Esophagus (tissue), 2 donors: ENCODE measurements at regions not wholly inside any gene's neighbourhood (a gene's known extent, or its start where the extent isn't known, plus 50 kb on each side); places are given as distances from the start of the nearest gene placed in this dataset.

ENCODE experiments used
- H3K27ac ChIP-seq, 2 donors: one replicate each; pipeline ENCODE4 v1.5.1; 2013; ENCODE audit warnings: low read depth in 2 of 2, mild to moderate bottlenecking in 2 of 2, inconsistent platforms in 1 of 2, low read length in 1 of 2, moderate library complexity in 1 of 2
- H3K27me3 ChIP-seq, 2 donors: one replicate each; pipeline ENCODE4 v1.6.1; 2013; ENCODE audit warnings: low read length in 2 of 2, control low read depth in 1 of 2, mild to moderate bottlenecking in 1 of 2; ENCODE audit not compliant: insufficient read depth in 2 of 2, control insufficient read depth in 1 of 2
- H3K36me3 ChIP-seq, 2 donors: one replicate each; pipeline ENCODE4 v1.6.1; 2013; ENCODE audit warnings: low read length in 1 of 2; ENCODE audit not compliant: control insufficient read depth in 2 of 2, insufficient read depth in 2 of 2
- H3K4me1 ChIP-seq, 2 donors: one replicate each; pipeline ENCODE4 v1.6.1; 2013; ENCODE audit warnings: low read length in 1 of 2; ENCODE audit not compliant: control insufficient read depth in 2 of 2, insufficient read depth in 2 of 2
- H3K4me3 ChIP-seq, 2 donors: one replicate each; pipeline ENCODE4 v1.5.1; 2013; ENCODE audit warnings: low read length in 2 of 2, mild to moderate bottlenecking in 2 of 2, low read depth in 1 of 2, moderate library complexity in 1 of 2
- H3K9me3 ChIP-seq, 2 donors: one replicate each; pipeline ENCODE4 v1.6.1; 2013; ENCODE audit warnings: mild to moderate bottlenecking in 2 of 2, low read depth in 1 of 2, low read length in 1 of 2, moderate library complexity in 1 of 2; ENCODE audit not compliant: control insufficient read depth in 2 of 2, insufficient read depth in 1 of 2
- WGBS, 2 donors: extraction: QIAGEN DNeasy Blood & Tissue Kit; methylation state at CpG; one replicate each; pipeline ENCODE4 v1.1.7; 2013; 5-methylcytosine and 5-hydroxymethylcytosine counted together
- donor health status: healthy with polysubstance abuse.
- donor health status: Bipolar disorder and iron deficiency.

DNA sequence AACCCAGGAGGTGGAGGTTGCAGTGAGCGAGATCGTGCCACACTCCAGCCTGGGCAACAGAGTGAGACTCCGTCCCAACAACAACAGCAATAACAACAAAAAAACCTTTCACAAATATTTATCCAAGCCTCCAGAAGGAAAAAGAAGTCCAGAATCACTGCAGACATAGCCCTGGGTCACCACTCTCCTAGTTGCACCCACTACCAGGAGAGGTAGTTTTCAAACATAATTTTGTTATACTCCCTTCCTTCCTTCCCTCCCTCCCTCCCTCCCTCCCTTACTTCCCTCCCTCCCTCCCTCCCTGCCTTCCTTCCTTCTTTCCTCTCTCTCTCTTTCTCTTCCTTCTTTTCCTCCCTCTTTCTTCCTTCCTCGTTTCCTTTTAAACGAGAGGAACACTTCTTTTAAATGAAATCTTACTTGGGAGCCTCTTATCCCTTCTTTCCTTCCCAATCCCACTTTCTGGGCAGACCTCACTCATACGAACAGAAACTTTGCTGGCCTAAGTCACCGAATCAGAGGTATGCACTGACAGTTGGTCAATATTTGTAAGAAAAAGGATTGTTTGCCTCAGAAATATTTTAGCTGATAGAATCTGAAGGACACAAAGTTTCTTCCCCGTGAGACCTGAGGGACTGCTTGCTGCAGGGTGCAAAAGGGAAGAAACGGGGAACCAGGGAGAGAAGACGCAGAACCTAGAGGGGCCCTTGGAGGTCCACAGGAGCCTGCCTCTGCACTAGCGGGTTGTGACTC is 88.1 kb upstream of the AGAP1 start:
- H3K9me3 ChIP-seq, result no peaks in the 10 kb centered on the region
- H3K36me3 ChIP-seq, result no peaks in the 10 kb centered on the region
- H3K27me3 ChIP-seq, result no peaks in the 10 kb centered on the region
- H3K4me1 ChIP-seq, result peaks cover 0 to 2% of the 10 kb centered on the region in 2 donors
- 80 to 86% methylated on average over 11 of the region's 11 CpGs for WGBS, 2 donors
- H3K4me3 ChIP-seq, result no peak overlapping the region
- H3K27ac ChIP-seq, result no peak overlapping the region

DNA sequence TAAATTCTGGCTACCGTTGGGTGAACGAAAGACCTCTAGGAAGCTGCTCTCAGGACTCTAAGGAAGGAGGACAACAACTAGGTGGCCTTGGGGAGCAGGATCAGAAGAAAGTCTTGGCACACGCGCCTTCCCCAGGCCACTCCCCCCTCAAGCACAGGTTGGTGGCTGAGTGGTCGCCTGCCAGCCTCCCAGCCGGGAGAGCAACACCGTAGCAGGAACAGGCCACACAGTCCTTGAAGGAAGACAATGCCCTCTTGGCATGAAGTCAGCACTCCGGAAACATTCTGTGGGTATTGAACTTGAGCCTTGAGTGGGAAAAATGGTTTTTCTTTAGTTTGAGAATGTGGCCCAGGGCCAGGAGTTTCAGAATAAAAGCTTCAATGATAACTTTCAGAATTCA is 87.4 kb upstream of the AGAP1 start:
- no peak overlapping the region for H3K4me3 ChIP-seq
- no peaks in the 10 kb centered on the region for H3K36me3 ChIP-seq
- peaks cover 0 to 2% of the 10 kb centered on the region in 2 donors for H3K4me1 ChIP-seq
- H3K9me3 ChIP-seq, result no peaks in the 10 kb centered on the region
- H3K27me3 ChIP-seq, result no peaks in the 10 kb centered on the region
- 50 to 62% methylated on average over 8 of the region's 8 CpGs for WGBS, 2 donors
- no peak overlapping the region for H3K27ac ChIP-seq

DNA sequence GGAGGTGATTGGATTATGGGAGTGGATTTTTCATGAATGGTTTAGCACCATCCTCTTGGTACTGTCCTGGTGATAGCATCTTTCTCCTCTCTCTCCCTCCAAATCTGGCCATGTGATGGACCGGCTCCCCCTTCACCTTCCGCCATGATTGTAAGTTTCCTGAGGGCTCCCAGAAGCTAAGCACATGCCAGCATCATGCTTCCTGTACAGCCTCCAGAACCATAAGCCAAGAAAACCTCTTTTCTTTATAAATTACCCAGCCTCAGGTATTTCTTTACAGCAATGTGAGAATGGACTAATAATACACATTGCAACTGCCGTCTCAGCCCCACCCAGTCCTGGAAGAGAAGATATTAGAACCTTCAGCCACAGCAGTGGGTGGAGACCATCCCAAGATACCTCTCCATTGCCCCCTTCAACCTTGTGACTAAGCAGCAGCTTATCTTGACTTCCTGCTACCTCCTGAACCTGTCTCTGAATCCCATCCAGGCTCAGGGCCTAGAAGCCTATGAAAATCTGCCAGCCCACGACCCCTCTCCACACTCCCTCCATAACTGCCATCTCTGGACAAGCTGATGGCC is 81.8 kb upstream of the AGAP1 start:
- 82 to 89% methylated on average over 4 of the region's 4 CpGs for WGBS, 2 donors
- Histone ChIP-seq H3K27me3 (no peaks in the 10 kb centered on the region), H3K4me3 (no peak overlapping the region), H3K4me1 (no peaks in the 10 kb centered on the region), H3K27ac (no peak overlapping the region), H3K36me3 (no peaks in the 10 kb centered on the region), H3K9me3 (no peaks in the 10 kb centered on the region)

DNA sequence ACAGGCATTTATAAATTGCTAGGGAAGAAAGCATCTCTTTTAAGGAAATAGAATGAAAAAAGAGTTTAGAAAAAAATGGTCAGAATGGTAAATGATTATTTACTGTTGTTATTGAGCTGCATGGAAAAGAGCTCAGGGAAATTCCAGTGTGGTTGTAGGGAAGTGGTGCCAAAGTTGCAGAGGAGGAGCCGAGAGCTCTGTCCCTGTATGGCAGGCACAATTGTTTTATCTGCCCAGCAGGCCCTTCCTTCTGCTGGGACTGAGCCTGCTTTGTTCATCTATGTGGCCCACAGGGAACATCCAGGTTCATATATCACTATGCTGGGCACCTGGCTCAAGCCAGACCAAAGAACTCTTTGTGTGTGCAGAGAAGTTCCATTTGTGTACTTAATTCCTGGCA is 80.8 kb upstream of the AGAP1 start:
- no peaks in the 10 kb centered on the region for H3K4me1 ChIP-seq
- H3K27ac ChIP-seq, result no peak overlapping the region
- no peaks in the 10 kb centered on the region for H3K9me3 ChIP-seq
- H3K27me3 ChIP-seq, result no peaks in the 10 kb centered on the region
- H3K36me3 ChIP-seq, result no peaks in the 10 kb centered on the region
- WGBS, 2 donors, result 41 to 58% methylated on average over 1 of the region's 1 CpG
- H3K4me3 ChIP-seq, result no peak overlapping the region

DNA sequence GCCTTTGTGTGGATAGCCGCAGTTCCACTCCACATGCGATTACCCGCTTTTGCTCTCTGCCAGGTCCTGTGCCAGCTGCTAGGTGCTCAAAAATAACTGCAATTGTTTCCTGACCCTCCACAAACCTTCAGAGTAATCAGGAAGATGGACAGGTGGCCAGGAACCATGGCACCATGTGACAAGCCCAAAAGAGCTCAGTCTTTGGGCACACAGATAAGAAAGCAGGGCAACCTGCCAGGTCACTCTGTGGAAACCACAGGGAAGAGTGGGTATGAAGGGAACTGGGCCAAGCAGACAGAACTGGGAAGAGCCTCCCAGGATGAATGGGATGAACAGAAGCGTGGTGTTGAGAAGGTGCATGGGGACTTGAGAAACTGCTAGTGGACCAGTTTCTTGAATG is 79.4 kb upstream of the AGAP1 start:
- Histone ChIP-seq H3K27me3 (no peaks in the 10 kb centered on the region), H3K36me3 (no peaks in the 10 kb centered on the region)
- WGBS, 2 donors, result 81 to 88% methylated on average over 4 of the region's 4 CpGs

DNA sequence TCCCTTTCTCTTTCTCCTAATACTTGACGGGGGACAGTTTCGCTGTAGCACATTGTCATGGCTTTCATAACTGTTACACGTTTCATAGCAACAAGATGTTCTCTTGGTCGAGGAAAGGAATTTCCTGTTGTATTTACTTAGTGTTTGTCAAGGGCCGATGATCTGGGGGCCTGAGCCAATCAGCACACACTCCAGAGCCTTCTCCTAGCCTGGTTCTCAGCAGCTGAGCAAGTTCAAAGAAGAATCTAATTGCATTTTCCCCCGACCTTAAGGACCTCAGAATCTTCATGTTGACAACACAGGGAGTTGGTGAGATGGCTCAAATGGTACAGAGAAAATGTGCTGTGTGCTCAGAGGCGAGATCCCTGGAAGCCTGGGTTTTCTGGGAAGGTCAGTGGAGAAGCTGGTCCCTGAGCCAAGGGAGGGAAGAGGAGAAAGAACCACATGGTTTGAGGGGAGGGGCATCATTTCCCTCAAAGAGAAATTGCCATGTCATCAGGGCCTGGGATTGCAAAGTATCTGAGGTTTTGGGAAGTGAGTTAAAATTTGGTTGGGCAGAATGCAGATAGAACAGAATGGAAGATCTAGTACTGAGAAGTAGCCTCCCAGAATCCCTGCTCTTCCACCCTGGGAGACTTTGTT is 76.9 kb upstream of the AGAP1 start:
- Histone ChIP-seq H3K36me3 (no peaks in the 10 kb centered on the region), H3K27me3 (no peaks in the 10 kb centered on the region), H3K4me3 (no peak overlapping the region), H3K9me3 (no peaks in the 10 kb centered on the region), H3K27ac (no peak overlapping the region), H3K4me1 (no peaks in the 10 kb centered on the region)
- WGBS, 2 donors, result 41 to 47% methylated on average over 7 of the region's 7 CpGs

More for the DNA sequence above, 79.4 kb upstream of the AGAP1 start:
- no peak overlapping the region for H3K4me3 ChIP-seq
- H3K4me1 ChIP-seq, result no peaks in the 10 kb centered on the region
- H3K27ac ChIP-seq, result no peak overlapping the region
- H3K9me3 ChIP-seq, result no peaks in the 10 kb centered on the region

DNA sequence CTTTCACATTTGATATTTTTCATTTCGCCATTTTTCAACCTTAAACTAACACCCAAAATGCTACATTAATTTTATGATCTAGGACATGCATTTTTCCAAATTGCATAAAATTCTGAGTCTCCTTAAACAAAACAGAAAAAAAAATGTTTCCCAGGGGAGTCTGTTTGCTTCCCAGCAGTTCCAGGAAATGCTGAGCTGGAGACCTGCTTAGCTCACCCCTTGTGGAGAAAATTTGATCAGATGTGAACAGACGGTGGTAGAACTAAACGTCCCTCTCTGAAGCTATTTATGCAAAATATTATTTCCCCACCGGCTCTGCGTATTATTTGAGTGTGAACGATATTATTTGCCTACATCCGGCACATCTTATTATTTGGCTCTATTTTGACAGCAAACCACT is 74.9 kb upstream of the AGAP1 start:
- H3K4me1 ChIP-seq, result no peaks in the 10 kb centered on the region
- H3K36me3 ChIP-seq, result no peaks in the 10 kb centered on the region
- WGBS, 2 donors, result 80% methylated on average over 7 of the region's 7 CpGs
- no peaks in the 10 kb centered on the region for H3K9me3 ChIP-seq
- H3K27ac ChIP-seq, result no peak overlapping the region
- no peak overlapping the region for H3K4me3 ChIP-seq
- H3K27me3 ChIP-seq, result no peaks in the 10 kb centered on the region

DNA sequence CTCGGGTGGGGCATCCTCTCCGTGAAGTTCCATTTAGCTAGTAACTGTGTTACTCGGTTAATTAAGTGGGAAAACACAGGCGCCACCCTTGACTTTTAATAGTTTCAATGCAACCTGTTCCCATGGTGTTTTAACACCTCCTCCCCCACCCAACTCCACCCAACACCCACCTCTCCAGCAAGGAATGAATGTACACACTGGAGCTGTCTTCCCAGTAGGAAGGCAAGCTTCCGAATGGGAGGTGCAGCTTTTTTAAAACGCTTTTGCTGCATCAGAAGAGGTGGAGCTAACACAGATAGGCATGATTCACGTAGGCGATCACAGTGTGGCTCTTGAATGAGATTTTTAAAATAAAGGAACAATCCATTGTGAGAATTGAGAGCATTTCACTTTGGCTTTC is 73.8 kb upstream of the AGAP1 start:
- Histone ChIP-seq H3K9me3 (no peaks in the 10 kb centered on the region), H3K27ac (no peak overlapping the region), H3K4me1 (no peaks in the 10 kb centered on the region), H3K4me3 (no peak overlapping the region), H3K36me3 (no peaks in the 10 kb centered on the region), H3K27me3 (no peaks in the 10 kb centered on the region)
- 68 to 71% methylated on average over 8 of the region's 8 CpGs for WGBS, 2 donors

DNA sequence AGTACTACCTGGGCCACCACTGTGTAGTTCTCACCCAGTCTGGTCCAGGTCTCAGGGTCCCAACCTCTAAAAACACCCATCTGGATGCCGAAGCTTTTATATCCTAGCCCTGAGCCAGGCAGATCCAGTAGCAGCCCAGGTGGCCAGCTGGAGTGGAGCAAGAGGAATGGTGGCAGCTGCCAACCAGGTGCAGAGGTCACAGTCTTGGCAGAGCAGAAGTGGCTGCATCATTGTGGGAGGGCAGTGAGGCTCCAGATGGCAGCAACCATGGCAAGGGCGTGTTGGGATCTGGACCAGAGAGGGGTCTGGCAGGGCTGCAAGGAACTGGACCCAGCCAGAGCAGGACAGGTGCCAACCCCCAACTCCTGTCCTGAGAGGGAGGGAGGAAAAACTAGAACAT is 72.2 kb upstream of the AGAP1 start:
- Histone ChIP-seq H3K9me3 (no peaks in the 10 kb centered on the region), H3K36me3 (no peaks in the 10 kb centered on the region), H3K27me3 (no peaks in the 10 kb centered on the region), H3K4me3 (no peak overlapping the region), H3K27ac (no peak overlapping the region), H3K4me1 (no peaks in the 10 kb centered on the region)
- 78 to 89% methylated on average over 2 of the region's 2 CpGs for whole genome bisulfite sequencing, 2 donors
